Psoas muscle (tissue), 7 donors: ENCODE measurements at regions not wholly inside any gene's neighbourhood (a gene's known extent, or its start where the extent isn't known, plus 50 kb on each side); places are given as distances from the start of the nearest gene placed in this dataset.
"Not testable (repeated sequence)": the region's sequence is repeated elsewhere in the genome, so short reads cannot be mapped to it uniquely, and the experiment has no call there.

Experiments used
- ATAC-seq, 4 donors: fragments of 200-7000 bp; cut with Tn5 transposase; one replicate each; pipeline ENCODE4 v1.9.1; 2020; ENCODE audit warnings: moderate library complexity in 3 of 4, mild to moderate bottlenecking in 2 of 4
- DNase-seq, 2 donors: peaks; one replicate each; pipeline ENCODE4 v3.0.0-alpha.2; 2020
- H3K27ac ChIP-seq: fragments of 200-600 bp; one replicate; pipeline ENCODE4 v1.8.0; 2022
- H3K27me3 ChIP-seq, 3 donors: fragments of 200-600 bp in 1 of 3; one replicate each; pipeline versions ENCODE4 v1.6.1 to v1.8.0; 2013 to 2022; ENCODE audit warnings: low read length in 2 of 3, mild to moderate bottlenecking in 2 of 3, moderate library complexity in 1 of 3; ENCODE audit not compliant: insufficient read depth in 3 of 3
- H3K36me3 ChIP-seq, 2 donors: fragments of 200-600 bp in 1 of 2; one replicate each; pipeline versions ENCODE4 v1.6.1 to v1.8.0; 2013 to 2022; ENCODE audit warnings: low read depth in 1 of 2, mild to moderate bottlenecking in 1 of 2, moderate library complexity in 1 of 2; ENCODE audit not compliant: insufficient read depth in 1 of 2
- H3K4me1 ChIP-seq: fragments of 200-600 bp; one replicate; pipeline ENCODE4 v1.8.0; 2022
- H3K4me3 ChIP-seq: fragments of 200-600 bp; one replicate; pipeline ENCODE4 v1.8.0; 2022; ENCODE audit warnings: mild to moderate bottlenecking
- H3K9me3 ChIP-seq: fragments of 200-600 bp; one replicate; pipeline ENCODE4 v1.8.0; 2022
- CTCF ChIP-seq: fragments of 200-600 bp; IDR thresholded peaks from one replicate; pipeline ENCODE4 v1.8.0; 2022; ENCODE audit warnings: antibody characterized with exemption
- WGBS, 3 donors: extraction: QIAGEN DNeasy Blood & Tissue Kit; methylation state at CpG; one replicate each; pipeline versions ENCODE4 v1.1.6 to v1.1.7; 2013; 5-methylcytosine and 5-hydroxymethylcytosine counted together
- intact Hi-C, 2 donors: fragments of 100-400 bp; cut with DNase I; formaldehyde crosslinking; loops; one replicate each; pipeline versions ENCODE4 v1.11.0 to v1.14.2; 2022
- donor health status: healthy with polysubstance abuse.
- donor health status: DM: no; HTN: no; CAD: no; lungs with moderate emphysema.
- donor health status: Bipolar disorder and iron deficiency.
- donor health status: healthy.
- donor health status: DM: yes; HTN: yes; CAD: no.
- donor health status: DM: no; HTN: no; CAD: no.
- donor health status: DM: yes; HTN: yes; CAD: no.

- no peaks in the 10 kb centered on the region for H3K9me3 ChIP-seq
- H3K36me3 ChIP-seq: no peaks in the 10 kb centered on the region
- DNase-seq (no peak), ATAC-seq (no peak)
- intact Hi-C loops: no loop called here
- no peak for TF ChIP-seq CTCF
- H3K27ac ChIP-seq: no peak overlapping the region
- H3K4me1 ChIP-seq: no peaks in the 10 kb centered on the region
- no peak overlapping the region for H3K4me3 ChIP-seq
- no peaks in the 10 kb centered on the region for H3K27me3 ChIP-seq
- WGBS, 3 donors: 16 to 21% (median 19%) methylated on average over 3 of the region's 3 CpGs
These were observed 245.4 kb upstream of the ASCC3 start for GRCh38 chr6:101126501-101126900.

GRCh38 chr6:101129851-101130250 lies 248.7 kb upstream of the ASCC3 start:
- WGBS, 3 donors: 87 to 92% (median 92%) methylated on average over 1 of the region's 1 CpG
- H3K27ac ChIP-seq: no peak overlapping the region
- ATAC-seq: no peak
- H3K4me1 ChIP-seq: no peaks in the 10 kb centered on the region
- TF ChIP-seq CTCF: no peak
- H3K9me3 ChIP-seq: no peaks in the 10 kb centered on the region
- no peak overlapping the region for H3K4me3 ChIP-seq
- no peak for DNase-seq
- no peaks in the 10 kb centered on the region for H3K27me3 ChIP-seq
- intact Hi-C loops: no loop called here
- H3K36me3 ChIP-seq: no peaks in the 10 kb centered on the region

GRCh38 chr6:101146389-101146788 lies 247.1 kb upstream of the GRIK2 start:
- no peak for TF ChIP-seq CTCF
- no peaks in the 10 kb centered on the region for H3K4me1 ChIP-seq
- ATAC-seq: no peak

GRCh38 chr6:101150226-101150625 lies 243.3 kb upstream of the GRIK2 start:
- H3K36me3 ChIP-seq: no peaks in the 10 kb centered on the region
- no peak for TF ChIP-seq CTCF
- no peak overlapping the region for H3K4me3 ChIP-seq
- ATAC-seq: no peak
- no peak overlapping the region for H3K27ac ChIP-seq
- intact Hi-C loops: no loop called here
- no peak for DNase-seq
- no peaks in the 10 kb centered on the region for H3K27me3 ChIP-seq
- no peaks in the 10 kb centered on the region for H3K9me3 ChIP-seq
- no peaks in the 10 kb centered on the region for H3K4me1 ChIP-seq

More at GRCh38 chr6:101146389-101146788, 247.1 kb upstream of the GRIK2 start:
- intact Hi-C loops: no loop called here
- H3K27me3 ChIP-seq: no peaks in the 10 kb centered on the region
- no peaks in the 10 kb centered on the region for H3K36me3 ChIP-seq
- WGBS, 3 donors: 84 to 90% (median 86%) methylated on average over 3 of the region's 3 CpGs
- H3K9me3 ChIP-seq: no peaks in the 10 kb centered on the region
- DNase-seq: no peak
- H3K27ac ChIP-seq: no peak overlapping the region
- no peak overlapping the region for H3K4me3 ChIP-seq

GRCh38 chr6:101157638-101158037 lies 235.9 kb upstream of the GRIK2 start:
- DNase-seq, intact Hi-C loops, H3K27ac ChIP-seq, H3K27me3 ChIP-seq, H3K4me1 ChIP-seq, H3K9me3 ChIP-seq, H3K4me3 ChIP-seq, ATAC-seq, H3K36me3 ChIP-seq: not testable (repeated sequence)
- WGBS, 3 donors: 94 to 95% (median 95%) methylated on average over 11 of the region's 11 CpGs
